A673 (cell line): ENCODE measurements at regions not wholly inside any gene's neighbourhood (a gene's known extent, or its start where the extent isn't known, plus 50 kb on each side); places are given as distances from the start of the nearest gene placed in this dataset.

Experiments
- CTCF ChIP-seq: fragments of 300-800, 200-600 bp; sonication (generic); conservative IDR thresholded peaks from 2 replicates; pipeline ENCODE4 v1.5.1; 2017; ENCODE audit warnings: low read depth, mild to moderate bottlenecking, antibody characterized with exemption, low read length, moderate library complexity, mixed read lengths
- EZH2 ChIP-seq: fragments of 200-600 bp; sonication (generic); IDR thresholded peaks from 2 replicates; pipeline ENCODE4 v1.6.1; 2017; ENCODE audit warnings: borderline replicate concordance, low read depth, mild to moderate bottlenecking, mixed read lengths, antibody characterized with exemption, low read length; ENCODE audit not compliant: poor library complexity, severe bottlenecking

GRCh38 chr4:112847781-112848180 is 201.7 kb upstream of the ANK2 start:
- TF ChIP-seq CTCF (no peak), EZH2 (no peak)
